ENCODE measurements at regions not wholly inside any gene's neighbourhood (a gene's known extent, or its start where the extent isn't known, plus 50 kb on each side); places are given as distances from the start of the nearest gene placed in this dataset.

GRCh38 chr1:4272568-4272967, 372.5 kb upstream of the C1orf174 start:
- Histone ChIP-seq H4K20me1 (replicated peaks; ENCODE audit: control insufficient read depth, extremely low read depth, insufficient read depth, low read length) (no peaks in the 10 kb centered on the region), H2AFZ (ENCODE audit: low read depth, low read length) (no peak overlapping the region), H3K27me3 (ENCODE audit: control insufficient read depth in 2 of 2, insufficient read depth in 2 of 2, low read length in 2 of 2) (no peaks in the 10 kb centered on the region), H3K27ac (ENCODE audit: insufficient read depth, low read depth, low read length) (no peak overlapping the region), H3K4me3 (replicated peaks in 1 of 3; ENCODE audit: insufficient read depth in 1 of 3, low read depth in 1 of 3, low read length in 3 of 3) (no peak overlapping the region), H3K79me2 (ENCODE audit: control insufficient read depth, insufficient read depth, low read length) (no peaks in the 10 kb centered on the region), H3K9me1 (replicated peaks; ENCODE audit: control insufficient read depth, extremely low read depth, insufficient read depth, low read length) (no peaks in the 10 kb centered on the region), H3K36me3 (ENCODE audit: control insufficient read depth in 2 of 2, extremely low read depth in 1 of 2, insufficient read depth in 2 of 2, low read length in 2 of 2) (no peaks in the 10 kb centered on the region), H3K4me2 (ENCODE audit: insufficient read depth, low read length) (no peak overlapping the region), H3K9me3 (replicated peaks; ENCODE audit: control insufficient read depth, insufficient read depth, low read length) (peaks cover under 1% of the 10 kb centered on the region), H3K4me1 (ENCODE audit: control insufficient read depth, extremely low read depth, insufficient read depth, low read length) (no peaks in the 10 kb centered on the region), H3K9ac (replicated peaks; ENCODE audit: extremely low read depth, insufficient read depth, low read length) (no peak overlapping the region)
- intact Hi-C loops (cut with micrococcal nuclease) (no loop called here), dilution Hi-C loops (cut with MboI; ENCODE audit: extremely low pct_ligation_motif_present, low sequenced_read_pairs) (no loop called here)
- FAIRE-seq (no peak), DNase-seq (ENCODE audit: low read depth, low spot score) (no peak)
- ChIA-PET POLR2A (no interaction called here), CTCF (no interaction called here)
- BruUV-seq (replicated peaks), result no TSS peak
- TF ChIP-seq JUN (IDR thresholded peaks at IDR 0.05; ENCODE audit: borderline replicate concordance, insufficient read depth, insufficient read length, low read depth), result no peak
- no peak for TF ChIP-seq POLR2AphosphoS5 (IDR thresholded peaks at IDR 0.05; ENCODE audit: insufficient read depth, low read depth, low read length)
- TF ChIP-seq EZH2 (IDR thresholded peaks at IDR 0.05; ENCODE audit: borderline replicate concordance, low read depth, low read length, severe bottlenecking), result no peak
- TF ChIP-seq CTCF (IDR thresholded peaks at IDR 0.05; ENCODE audit: extremely low read depth in 1 of 2, insufficient read depth in 1 of 2, low read depth in 1 of 2, low read length in 2 of 2), result no peak

- CTCF ChIA-PET, result no interaction called here
- Histone ChIP-seq H3K27me3 (ENCODE audit: control insufficient read depth in 2 of 2, insufficient read depth in 2 of 2, low read length in 2 of 2) (no peaks in the 10 kb centered on the region), H3K9ac (replicated peaks; ENCODE audit: extremely low read depth, insufficient read depth, low read length) (no peak overlapping the region), H4K20me1 (replicated peaks; ENCODE audit: control insufficient read depth, extremely low read depth, insufficient read depth, low read length) (no peaks in the 10 kb centered on the region), H3K79me2 (ENCODE audit: control insufficient read depth, insufficient read depth, low read length) (no peaks in the 10 kb centered on the region), H3K36me3 (ENCODE audit: control insufficient read depth in 2 of 2, extremely low read depth in 1 of 2, insufficient read depth in 2 of 2, low read length in 2 of 2) (no peaks in the 10 kb centered on the region), H3K9me3 (replicated peaks; ENCODE audit: control insufficient read depth, insufficient read depth, low read length) (peaks cover 2% of the 10 kb centered on the region), H3K4me1 (ENCODE audit: control insufficient read depth, extremely low read depth, insufficient read depth, low read length) (no peaks in the 10 kb centered on the region), H3K4me2 (ENCODE audit: insufficient read depth, low read length) (no peak overlapping the region), H3K4me3 (replicated peaks in 1 of 3; ENCODE audit: insufficient read depth in 1 of 3, low read depth in 1 of 3, low read length in 3 of 3) (no peak overlapping the region), H3K9me1 (replicated peaks; ENCODE audit: control insufficient read depth, extremely low read depth, insufficient read depth, low read length) (no peaks in the 10 kb centered on the region), H2AFZ (ENCODE audit: low read depth, low read length) (no peak overlapping the region), H3K27ac (ENCODE audit: insufficient read depth, low read depth, low read length) (no peak overlapping the region)
- POLR2A ChIA-PET, result no interaction called here
- no peak for FAIRE-seq
- no peak for DNase-seq (ENCODE audit: low read depth, low spot score)
- BruUV-seq (replicated peaks), result no TSS peak
- no peak for TF ChIP-seq GATA2 (IDR thresholded peaks at IDR 0.05; ENCODE audit: insufficient read depth, insufficient read length, low read depth, low read length)
- dilution Hi-C loops (cut with MboI; ENCODE audit: extremely low pct_ligation_motif_present, low sequenced_read_pairs), result no loop called here
- intact Hi-C loops (cut with micrococcal nuclease), result no loop called here
These were observed 373.2 kb upstream of the C1orf174 start for GRCh38 chr1:4273243-4273642.
